IMR-90 (cell line): ENCODE measurements at regions not wholly inside any gene's neighbourhood (a gene's known extent, or its start where the extent isn't known, plus 50 kb on each side); places are given as distances from the start of the nearest gene placed in this dataset.

Source experiments
- CEBPB ChIP-seq: IDR thresholded peaks from 2 replicates; pipeline ENCODE4 v1.6.1; 2012; ENCODE audit warnings: low read depth, low read length, improper control_type of control experiment
- CTCF ChIP-seq: conservative IDR thresholded peaks from 2 replicates; pipeline ENCODE4 v1.5.1; 2012; ENCODE audit warnings: mild to moderate bottlenecking, low read depth, low read length, improper control_type of control experiment
- MAFK ChIP-seq: IDR thresholded peaks from 2 replicates; pipeline ENCODE4 v1.6.1; 2012; ENCODE audit warnings: low read depth, low read length, improper control_type of control experiment
- MAZ ChIP-seq: IDR thresholded peaks from 2 replicates; pipeline ENCODE4 v1.6.1; 2012; ENCODE audit warnings: low read depth, mild to moderate bottlenecking, low read length, improper control_type of control experiment, moderate library complexity, borderline replicate concordance
- POLR2A ChIP-seq: IDR thresholded peaks from 2 replicates; pipeline ENCODE4 v1.6.1; 2012; ENCODE audit warnings: mild to moderate bottlenecking, low read depth, low read length
- RAD21 ChIP-seq: IDR thresholded peaks from 2 replicates; pipeline ENCODE4 v1.6.1; 2012; ENCODE audit warnings: low read length, improper control_type of control experiment
- RCOR1 ChIP-seq: IDR thresholded peaks from 2 replicates; pipeline ENCODE4 v1.6.1; 2012; ENCODE audit warnings: mild to moderate bottlenecking, low read length, improper control_type of control experiment; ENCODE audit not compliant: insufficient replicate concordance
- RFX5 ChIP-seq: IDR thresholded peaks from 2 replicates; pipeline ENCODE4 v1.8.0; 2012; ENCODE audit warnings: low read depth, mild to moderate bottlenecking, low read length, moderate library complexity

GRCh38 chr2:74764429-74765272 is 69.3 kb upstream of the HK2 start:
- no peak for TF ChIP-seq CTCF
- no peak for TF ChIP-seq RCOR1
- TF ChIP-seq POLR2A: no peak
- no peak for TF ChIP-seq RAD21
- TF ChIP-seq MAFK: no peak
- peak; percentile 74 for TF ChIP-seq CEBPB
- TF ChIP-seq RFX5: no peak
- TF ChIP-seq MAZ: no peak
